HepG2 (cell line): ENCODE measurements at regions not wholly inside any gene's neighbourhood (a gene's known extent, or its start where the extent isn't known, plus 50 kb on each side); places are given as distances from the start of the nearest gene placed in this dataset.

ENCODE experiments used
- ATAC-seq: fragments of 200-7000 bp; cut with Tn5 transposase; 3 replicates; pipeline ENCODE4 v1.9.1; 2020; ENCODE audit warnings: mild to moderate bottlenecking, moderate library complexity
- BruUV-seq: library from RNA; stranded (reverse); fragments of 400-500 nt; replicated peaks from 2 replicates; lab custom pipeline; 2021; lab: Mats Ljungman, UMichigan
- CTCF ChIA-PET: fragments of 300-600 bp; formaldehyde crosslinking; extraction: SDS; loops from one replicate; lab custom pipeline; 2021; ENCODE audit warnings: low total read pairs, inconsistent platforms, low intra/inter-chr PET ratio; lab: Yijun Ruan, JAX
- POLR2A ChIA-PET: fragments of 350-600 bp; sonication (Branson Sonifier 250); formaldehyde crosslinking; loops from one replicate; lab custom pipeline; 2020; ENCODE audit warnings: antibody characterized with exemption, inconsistent platforms; lab: Yijun Ruan, JAX
- DNase-seq: peaks from one replicate; pipeline ENCODE4 v3.0.0-alpha.2; 2015; ENCODE audit warnings: low spot score
- FAIRE-seq: peaks from 3 replicates; lab custom pipeline; 2011; peaks lifted over from hg19 to GRCh38; lab: Jason Lieb, UNC
- H2AFZ ChIP-seq: one replicate; pipeline ENCODE4 v1.6.1; 2011; ENCODE audit warnings: low read length, inconsistent platforms
- H3K27ac ChIP-seq: fragments of 300-600 bp; 3 replicates; pipeline ENCODE4 v1.8.0; 2011; ENCODE audit warnings: mixed run types, mild to moderate bottlenecking, mixed read lengths, low read length, inconsistent platforms; ENCODE audit not compliant: insufficient read depth; ENCODE audit errors: extremely low read length
- H3K27me3 ChIP-seq, 2 experiments: fragments of 200-600 bp in 1 of 2; 2 replicates in 1 of 2; 3 replicates in 1 of 2; pipeline versions ENCODE4 v1.6.0 to v1.8.0; 2011; ENCODE audit warnings: low read length in 2 of 2, mild to moderate bottlenecking in 2 of 2, moderate library complexity in 2 of 2, inconsistent platforms in 1 of 2; ENCODE audit not compliant: insufficient read depth in 2 of 2, control insufficient read depth in 1 of 2
- H3K36me3 ChIP-seq, 2 experiments: fragments of 200-600 bp in 1 of 2; replicated peaks in 1 of 2; 2 replicates in 1 of 2; 3 replicates in 1 of 2; pipeline versions ENCODE4 v1.5.1 to v1.8.0; 2011; ENCODE audit warnings: low read length in 2 of 2, inconsistent platforms in 1 of 2; ENCODE audit not compliant: insufficient read depth in 2 of 2, control insufficient read depth in 1 of 2
- H3K4me1 ChIP-seq: 2 replicates; pipeline ENCODE4 v1.5.1; 2012; ENCODE audit warnings: low read length, inconsistent platforms; ENCODE audit not compliant: insufficient read depth
- H3K4me2 ChIP-seq: 2 replicates; pipeline ENCODE4 v1.6.0; 2011; ENCODE audit warnings: low read depth, low read length, inconsistent platforms
- H3K4me3 ChIP-seq, 3 experiments: fragments of 200-600 bp in 1 of 3; sonication (generic), shearing (Covaris generic) in 1 of 3; replicated peaks in 1 of 3; 2 replicates each; pipeline ENCODE4 v1.5.1; 2011 to 2016; ENCODE audit warnings: low read length in 3 of 3, inconsistent platforms in 2 of 3, low read depth in 2 of 3, mild to moderate bottlenecking in 2 of 3, control low read depth in 1 of 3, mixed read lengths in 1 of 3; ENCODE audit not compliant: insufficient read depth in 1 of 3
- H3K79me2 ChIP-seq: one replicate; pipeline ENCODE4 v1.6.1; 2011; ENCODE audit warnings: low read length, inconsistent platforms; ENCODE audit not compliant: insufficient read depth
- H3K9ac ChIP-seq: 2 replicates; pipeline ENCODE4 v1.6.0; 2011; ENCODE audit warnings: mild to moderate bottlenecking, low read depth, low read length, inconsistent platforms; ENCODE audit not compliant: insufficient read depth
- H3K9me3 ChIP-seq: 2 replicates; pipeline ENCODE4 v1.5.1; 2012; ENCODE audit warnings: mild to moderate bottlenecking, low read length
- H4K20me1 ChIP-seq: 2 replicates; pipeline ENCODE4 v1.6.0; 2011; ENCODE audit warnings: inconsistent platforms, mild to moderate bottlenecking, low read length, moderate library complexity; ENCODE audit not compliant: insufficient read depth
- CEBPZ ChIP-seq: IDR thresholded peaks from 2 replicates; pipeline ENCODE4 v1.6.1; 2012; ENCODE audit warnings: low read length, improper control_type of control experiment
- IKZF4 ChIP-seq: sonication (generic); formaldehyde crosslinking; IDR thresholded peaks from 2 replicates; pipeline ENCODE4 v1.5.1; 2020; ENCODE audit warnings: borderline replicate concordance, mild to moderate bottlenecking, low read depth, missing genetic modification reagents; ENCODE audit errors: not compliant biosample characterization
- MAFF ChIP-seq: IDR thresholded peaks from 2 replicates; pipeline ENCODE4 v1.6.1; 2011; ENCODE audit warnings: low read depth, low read length, improper control_type of control experiment
- MAFK ChIP-seq, 2 experiments: IDR thresholded peaks in 1 of 2; conservative IDR thresholded peaks in 1 of 2; 2 replicates each; pipeline ENCODE4 v1.6.1; 2011; ENCODE audit warnings: improper control_type of control experiment in 2 of 2, low read length in 2 of 2
- NCOR1 ChIP-seq: fragments of 200-600 bp; sonication (generic); IDR thresholded peaks from 2 replicates; pipeline ENCODE4 v1.7.0; 2017; ENCODE audit warnings: antibody characterized with exemption, low read length, borderline replicate concordance
- SAFB2 ChIP-seq: sonication (generic); formaldehyde crosslinking; IDR thresholded peaks from 2 replicates; pipeline ENCODE4 v1.5.1; 2020; ENCODE audit warnings: missing genetic modification reagents, low read depth, mild to moderate bottlenecking, borderline replicate concordance
- SMAD1 ChIP-seq: sonication (generic); formaldehyde crosslinking; IDR thresholded peaks from 2 replicates; pipeline ENCODE4 v1.4.0; 2020; ENCODE audit warnings: missing genetic modification reagents, low read depth, mild to moderate bottlenecking, borderline replicate concordance
- ZBTB49 ChIP-seq: sonication (generic); formaldehyde crosslinking; IDR thresholded peaks from 2 replicates; pipeline ENCODE4 v1.4.0; 2020; ENCODE audit warnings: missing genetic modification reagents, borderline replicate concordance
- ZFP36 ChIP-seq: fragments of 150-350 bp; IDR thresholded peaks from 2 replicates; pipeline ENCODE4 v1.6.1; 2018; ENCODE audit warnings: borderline replicate concordance, low read length, low read depth; ENCODE audit not compliant: partially characterized antibody
- ZNF354B ChIP-seq: sonication (generic); formaldehyde crosslinking; IDR thresholded peaks from 2 replicates; pipeline ENCODE4 v1.8.0; 2022; ENCODE audit warnings: mild to moderate bottlenecking, missing genetic modification reagents
- ZNF367 ChIP-seq: sonication (generic); formaldehyde crosslinking; IDR thresholded peaks from 2 replicates; pipeline ENCODE4 v1.4.0; 2020; ENCODE audit warnings: missing genetic modification reagents, borderline replicate concordance
- ZNF598 ChIP-seq: sonication (generic); formaldehyde crosslinking; IDR thresholded peaks from 2 replicates; pipeline ENCODE4 v1.5.1; 2020; ENCODE audit warnings: mild to moderate bottlenecking, missing genetic modification reagents, borderline replicate concordance
- ZSCAN22 ChIP-seq: sonication (generic); formaldehyde crosslinking; IDR thresholded peaks from 2 replicates; pipeline ENCODE4 v1.4.0; 2020; ENCODE audit warnings: mild to moderate bottlenecking, missing genetic modification reagents
- WGBS: methylation state at CpG from one replicate; pipeline ENCODE4 v1.1.6; 2017; ENCODE audit warnings: low lambda C conversion rate; 5-methylcytosine and 5-hydroxymethylcytosine counted together
- in situ Hi-C: cut with HindIII; loops from 2 replicates; pipeline ENCODE4 v1.10.0; 2017; ENCODE audit warnings: low pct_unique_long_range_greater_than_20kb; ENCODE audit not compliant: extremely low pct_ligation_motif_present
- intact Hi-C: fragments of 100-400 bp; cut with micrococcal nuclease; formaldehyde crosslinking; loops from one replicate; pipeline ENCODE4 v1.10.0; 2022; ENCODE audit not compliant: unreplicated experiment

- 0% methylated on average over 4 of the region's 4 CpGs for WGBS
- H3K9me3 ChIP-seq: no peaks in the 10 kb centered on the region
- FAIRE-seq: no peak
- POLR2A ChIA-PET: no interaction called here
- no peaks in the 10 kb centered on the region for H4K20me1 ChIP-seq
- TF ChIP-seq MAFK (conservative IDR thresholded peaks at IDR 0.05 in 1 of 2, IDR thresholded peaks at IDR 0.05 in 1 of 2; ENCODE audit: low read length in 2 of 2): peak in 1 of 2 experiments; percentile 40; a peak in 1 of 4 replicates
- TF ChIP-seq ZNF367 (CRISPR knock-in tag): no peak
- TF ChIP-seq, all 625 proteins: peak for 1
- in situ Hi-C loops (no loop called here), intact Hi-C loops (no loop called here)
- Histone ChIP-seq H3K4me3 (no peak overlapping the region), H3K27me3 (peaks cover 0 to 15% of the 10 kb centered on the region in 2 experiments; a peak in 1 of 5 replicates), H3K36me3 (no peaks in the 10 kb centered on the region), H3K9ac (no peak overlapping the region), H3K27ac (no peak overlapping the region), H3K4me2 (no peak overlapping the region), H3K79me2 (no peaks in the 10 kb centered on the region), H3K4me1 (no peaks in the 10 kb centered on the region), H2AFZ (no peak overlapping the region)
- no TSS peak for BruUV-seq
- CTCF ChIA-PET: no interaction called here
- no peak for DNase-seq
- ATAC-seq: no peak
Measured at GRCh38 chr9:87187656-87188055, 240.3 kb upstream of the GAS1 start.

GRCh38 chr9:87189006-87189405, 241.7 kb upstream of the GAS1 start:
- Histone ChIP-seq H3K36me3 (no peaks in the 10 kb centered on the region), H3K27me3 (peaks cover 0 to 12% of the 10 kb centered on the region in 2 experiments; a peak in 1 of 5 replicates), H3K4me1 (no peaks in the 10 kb centered on the region), H3K9ac (no peak overlapping the region), H3K4me2 (no peak overlapping the region), H3K27ac (no peak overlapping the region), H3K9me3 (no peaks in the 10 kb centered on the region), H2AFZ (no peak overlapping the region), H3K79me2 (no peaks in the 10 kb centered on the region), H4K20me1 (no peaks in the 10 kb centered on the region), H3K4me3 (no peak overlapping the region)
- POLR2A ChIA-PET: no interaction called here
- in situ Hi-C loops: no loop called here
- FAIRE-seq: no peak
- ATAC-seq: no peak
- intact Hi-C loops: no loop called here
- CTCF ChIA-PET: no interaction called here
- WGBS: 6% methylated on average over 4 of the region's 4 CpGs
- DNase-seq: no peak
- BruUV-seq: no TSS peak
- TF ChIP-seq ZSCAN22 (CRISPR knock-in tag): no peak
- TF ChIP-seq CEBPZ: no peak
- no peak for TF ChIP-seq SAFB2 (CRISPR knock-in tag)
- no peak for TF ChIP-seq SMAD1
- TF ChIP-seq MAFF: no peak
- TF ChIP-seq ZNF598 (CRISPR knock-in tag): no peak
- no peak for TF ChIP-seq ZNF354B
- TF ChIP-seq ZBTB49: no peak
- TF ChIP-seq ZFP36: no peak
- no peak for TF ChIP-seq IKZF4 (CRISPR knock-in tag)
- no peak for TF ChIP-seq NCOR1
